T-cell (primary cell): ENCODE measurements at regions not wholly inside any gene's neighbourhood (a gene's known extent, or its start where the extent isn't known, plus 50 kb on each side); places are given as distances from the start of the nearest gene placed in this dataset.
"Not testable (repeated sequence)": the region's sequence is repeated elsewhere in the genome, so short reads cannot be mapped to it uniquely, and the experiment has no call there.

Source experiments
- ATAC-seq, 4 experiments: fragments of 200-7000 bp in 3 of 4; fragments of 150-1000 bp in 1 of 4; cut with Tn5 transposase; replicated peaks in 1 of 4; 1 replicate in 3 of 4; 2 replicates in 1 of 4; pipeline ENCODE4 v1.10.0; 2021; ENCODE audit warnings: moderate library complexity in 3 of 4, mild to moderate bottlenecking in 2 of 4, moderate number of reproducible peaks in 1 of 4
- CTCF ChIA-PET, 2 donors: fragments of 300-600 bp; sonication (Branson Sonifier 250); formaldehyde crosslinking; loops; one replicate each; lab custom pipeline; 2022; ENCODE audit warnings: antibody characterized with exemption in 2 of 2; lab: Charles Lee
- POLR2A ChIA-PET, 2 donors: fragments of 300-600 bp; sonication (Branson Sonifier 250); formaldehyde crosslinking; loops; one replicate each; lab custom pipeline; 2022; ENCODE audit warnings: antibody characterized with exemption in 2 of 2; lab: Charles Lee
- DNase-seq, 35 experiments: peaks; one replicate each; pipeline versions ENCODE4 v3.0.0 to v3.0.0-alpha.2; 2013 to 2023
- H3K27ac ChIP-seq: one replicate; pipeline ENCODE4 v1.5.1; 2013; ENCODE audit warnings: low read length
- H3K27me3 ChIP-seq, 2 experiments: replicated peaks in 1 of 2; 1 replicate in 1 of 2; 2 replicates in 1 of 2; pipeline versions ENCODE4 v1.6.1 to v1.7.0; 2013; ENCODE audit warnings: low read length in 1 of 2, mixed read lengths in 1 of 2; ENCODE audit not compliant: control insufficient read depth in 2 of 2, insufficient read depth in 2 of 2; ENCODE audit errors: extremely low read depth in 1 of 2
- H3K36me3 ChIP-seq, 2 donors: 1 replicate in 1 of 2; 2 replicates in 1 of 2; pipeline versions ENCODE4 v1.6.1 to v1.7.0; 2013; ENCODE audit warnings: low read length in 1 of 2; ENCODE audit not compliant: control insufficient read depth in 2 of 2, insufficient read depth in 1 of 2; ENCODE audit errors: extremely low read depth in 1 of 2
- H3K4me1 ChIP-seq, 2 experiments: 1 replicate in 1 of 2; 2 replicates in 1 of 2; pipeline versions ENCODE4 v1.6.1 to v1.7.0; 2013; ENCODE audit warnings: low read length in 2 of 2, mixed read lengths in 1 of 2; ENCODE audit not compliant: insufficient read depth in 2 of 2, control insufficient read depth in 1 of 2; ENCODE audit errors: extremely low read depth in 1 of 2
- H3K4me3 ChIP-seq, 2 donors: 1 replicate in 1 of 2; 2 replicates in 1 of 2; pipeline versions ENCODE4 v1.5.1 to v1.7.0; 2013; ENCODE audit warnings: mild to moderate bottlenecking in 2 of 2, low read length in 1 of 2, moderate library complexity in 1 of 2; ENCODE audit not compliant: control insufficient read depth in 1 of 2; ENCODE audit errors: extremely low read depth in 1 of 2
- H3K9me3 ChIP-seq: 2 replicates; pipeline ENCODE4 v1.7.0; 2013
- H3K27ac Mint-ChIP-seq, 2 donors: one replicate each; pipeline ENCODE4 v1.8.0; 2020 to 2021; ENCODE audit warnings: mild to moderate bottlenecking in 2 of 2, mixed read lengths in 2 of 2
- H3K27me3 Mint-ChIP-seq, 2 donors: one replicate each; pipeline ENCODE4 v1.8.0; 2021 to 2022; ENCODE audit warnings: mixed read lengths in 2 of 2
- H3K36me3 Mint-ChIP-seq: one replicate; pipeline ENCODE4 v1.8.0; 2021; ENCODE audit warnings: mixed read lengths
- H3K4me1 Mint-ChIP-seq, 3 donors: one replicate each; pipeline ENCODE4 v1.8.0; 2020 to 2022; ENCODE audit warnings: mixed read lengths in 3 of 3, mild to moderate bottlenecking in 1 of 3
- H3K4me3 Mint-ChIP-seq, 3 donors: one replicate each; pipeline ENCODE4 v1.8.0; 2020 to 2022; ENCODE audit warnings: mild to moderate bottlenecking in 3 of 3, mixed read lengths in 3 of 3, moderate library complexity in 3 of 3
- H3K9me3 Mint-ChIP-seq, 3 donors: one replicate each; pipeline ENCODE4 v1.8.0; 2020 to 2022; ENCODE audit warnings: mixed read lengths in 3 of 3
- WGBS: methylation state at CpG from one replicate; pipeline ENCODE4 v1.1.5; 2013; ENCODE audit warnings: missing lambda C conversion rate; ENCODE audit not compliant: insufficient coverage; 5-methylcytosine and 5-hydroxymethylcytosine counted together

DNA sequence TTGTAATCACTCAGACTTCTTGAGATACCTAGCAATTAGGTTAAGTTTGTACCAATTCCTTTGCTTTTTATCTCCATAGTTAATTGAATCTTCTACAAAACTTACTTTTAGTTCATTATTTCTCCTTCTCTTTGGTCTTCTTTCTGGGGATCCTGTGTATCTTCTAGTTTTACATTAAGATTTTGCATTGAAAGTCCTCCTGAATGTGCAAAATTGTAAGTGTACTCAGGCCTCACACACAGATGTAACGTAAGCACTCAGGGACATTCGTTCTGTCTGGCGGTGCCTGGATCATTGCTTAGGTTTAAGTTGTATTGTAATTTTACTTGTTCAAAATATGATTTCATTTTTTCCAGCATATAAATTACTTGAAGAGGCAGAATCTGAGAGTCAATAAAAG, 222.6 kb upstream of the CPHXL start:
- ChIA-PET CTCF (no interaction called here), POLR2A (no interaction called here)
- DNase-seq = no peak
- Histone ChIP-seq H3K9me3 (no peaks in the 10 kb centered on the region), H3K27me3 (no peaks in the 10 kb centered on the region), H3K4me1 (no peaks in the 10 kb centered on the region), H3K36me3 (no peaks in the 10 kb centered on the region), H3K4me3 (no peak overlapping the region), H3K27ac (no peak overlapping the region)
- H3K27ac Mint-ChIP-seq = no peak overlapping the region
- no CpG with 5 or more reads among the region's 3 CpGs for WGBS
- H3K9me3 Mint-ChIP-seq = no peaks in the 10 kb centered on the region
- no peak for ATAC-seq
- H3K36me3 Mint-ChIP-seq = no peaks in the 10 kb centered on the region
- no peak overlapping the region for H3K4me3 Mint-ChIP-seq
- H3K27me3 Mint-ChIP-seq = peaks cover 0 to 3% of the 10 kb centered on the region in 2 donors
- H3K4me1 Mint-ChIP-seq = no peaks in the 10 kb centered on the region

DNA sequence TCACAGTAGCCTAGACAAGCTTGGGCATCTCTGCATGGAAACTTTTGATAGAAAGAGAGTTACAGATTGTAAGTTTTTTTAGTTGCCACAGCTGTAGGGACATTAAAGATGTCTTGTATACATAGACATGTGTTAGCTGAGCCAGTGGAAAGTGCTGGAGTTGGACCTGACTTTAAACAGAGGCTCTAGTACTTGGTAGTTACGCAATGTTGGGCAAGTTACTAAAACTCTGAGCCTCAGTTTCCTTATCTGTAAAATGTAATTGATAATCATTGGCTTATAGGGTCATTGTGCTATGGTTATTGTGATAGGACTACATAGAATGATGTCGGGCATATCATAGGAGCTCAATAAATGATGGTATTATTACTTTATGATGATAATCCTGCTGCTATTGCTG, 225.8 kb upstream of the CPHXL start:
- no peak overlapping the region for H3K4me3 ChIP-seq
- ATAC-seq = no peak

DNA sequence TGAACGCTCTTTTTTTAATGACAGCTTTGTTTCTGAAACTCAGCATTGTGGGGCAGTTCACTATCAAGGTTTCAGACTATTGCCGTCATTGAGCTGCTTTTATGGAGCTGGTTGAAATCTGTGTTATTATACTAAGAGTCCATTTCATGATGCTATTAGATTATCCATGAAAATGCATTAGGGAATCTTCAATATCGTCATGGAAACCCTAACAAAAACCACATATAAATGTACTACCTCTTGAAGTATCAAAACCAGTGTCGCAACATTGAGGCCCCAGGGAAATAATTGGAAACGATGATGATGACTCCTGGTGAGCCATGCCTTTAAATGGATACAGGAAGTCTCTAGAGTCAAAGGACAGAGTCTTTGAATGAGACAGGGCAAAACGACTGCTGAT, 231.6 kb upstream of the CPHXL start:
- Mint-ChIP-seq H3K9me3 (no peaks in the 10 kb centered on the region), H3K4me1 (no peaks in the 10 kb centered on the region), H3K27me3 (no peaks in the 10 kb centered on the region), H3K4me3 (no peak overlapping the region), H3K27ac (no peak overlapping the region), H3K36me3 (no peaks in the 10 kb centered on the region)
- H3K9me3 ChIP-seq = no peaks in the 10 kb centered on the region
- H3K36me3 ChIP-seq = no peaks in the 10 kb centered on the region
- H3K27ac ChIP-seq = no peak overlapping the region
- ChIA-PET CTCF (no interaction called here), POLR2A (no interaction called here)
- H3K4me1 ChIP-seq = no peaks in the 10 kb centered on the region
- no peaks in the 10 kb centered on the region for H3K27me3 ChIP-seq
- WGBS = 80% methylated on average over 1 of the region's 6 CpGs
- H3K4me3 ChIP-seq = no peak overlapping the region
- DNase-seq (no peak), ATAC-seq (no peak)

More for the DNA sequence above, 225.8 kb upstream of the CPHXL start:
- Mint-ChIP-seq H3K4me3 (no peak overlapping the region), H3K36me3 (no peaks in the 10 kb centered on the region), H3K9me3 (no peaks in the 10 kb centered on the region), H3K27ac (no peak overlapping the region), H3K27me3 (peaks cover 0 to 3% of the 10 kb centered on the region in 2 donors), H3K4me1 (no peaks in the 10 kb centered on the region)
- no peak for DNase-seq
- POLR2A ChIA-PET = no interaction called here
- Histone ChIP-seq H3K27me3 (no peaks in the 10 kb centered on the region), H3K4me1 (no peaks in the 10 kb centered on the region), H3K36me3 (no peaks in the 10 kb centered on the region), H3K27ac (no peak overlapping the region), H3K9me3 (no peaks in the 10 kb centered on the region)
- CTCF ChIA-PET = no interaction called here
- 29% methylated on average over 1 of the region's 2 CpGs for WGBS

DNA sequence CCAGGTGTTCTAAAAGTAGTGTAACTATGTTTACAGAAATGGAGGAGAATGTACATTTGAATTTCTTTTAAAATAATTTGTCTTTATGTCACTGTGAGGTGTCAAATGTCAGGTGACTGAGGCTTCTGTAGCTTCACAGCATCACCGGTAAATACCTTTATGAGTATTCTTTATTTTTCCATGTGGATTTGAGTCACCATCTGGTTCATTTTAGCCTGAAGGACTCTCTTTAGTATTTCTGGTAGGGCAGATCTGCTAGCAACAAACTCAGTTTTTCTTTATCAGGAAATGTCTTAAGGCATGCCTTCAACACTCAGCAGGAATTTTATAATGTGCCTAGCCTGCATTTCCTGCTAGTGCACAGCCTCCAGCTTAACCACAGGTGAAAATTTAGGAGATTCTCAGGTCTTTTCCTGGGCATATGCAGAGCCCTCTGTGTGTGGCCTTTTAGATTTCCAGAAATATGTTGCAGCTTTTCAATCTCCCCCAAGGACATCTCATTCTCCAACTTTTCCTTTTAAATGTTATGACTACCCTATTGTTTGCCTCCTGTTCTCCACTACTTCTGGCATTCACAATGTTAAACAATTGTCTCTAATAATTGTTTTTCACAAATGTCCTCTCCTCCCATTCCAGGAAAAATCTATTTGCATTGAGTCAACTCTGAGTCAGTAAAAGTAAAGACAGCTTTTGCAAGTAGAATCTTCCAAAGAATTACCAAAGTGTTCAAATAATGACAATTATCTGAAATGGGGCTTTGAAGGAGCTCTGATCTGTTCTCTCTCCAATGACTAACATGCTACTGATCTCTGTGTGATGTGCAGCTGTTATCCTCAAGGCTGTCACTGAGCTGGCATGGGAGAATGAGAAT, 239.4 kb upstream of the CPHXL start:
- Histone ChIP-seq H3K27ac (no peak overlapping the region), H3K9me3 (no peaks in the 10 kb centered on the region), H3K4me1 (no peaks in the 10 kb centered on the region), H3K36me3 (no peaks in the 10 kb centered on the region), H3K27me3 (no peaks in the 10 kb centered on the region), H3K4me3 (no peak overlapping the region)
- H3K4me1 Mint-ChIP-seq = no peaks in the 10 kb centered on the region
- no peak overlapping the region for H3K27ac Mint-ChIP-seq
- WGBS = no CpG with 5 or more reads among the region's 1 CpG
- CTCF ChIA-PET = no interaction called here
- no peaks in the 10 kb centered on the region for H3K27me3 Mint-ChIP-seq
- no peaks in the 10 kb centered on the region for H3K36me3 Mint-ChIP-seq
- POLR2A ChIA-PET = no interaction called here
- H3K9me3 Mint-ChIP-seq = peaks cover 0 to 4% (median 0%) of the 10 kb centered on the region in 3 donors
- DNase-seq (no peak), ATAC-seq (no peak)
- H3K4me3 Mint-ChIP-seq = no peak overlapping the region

DNA sequence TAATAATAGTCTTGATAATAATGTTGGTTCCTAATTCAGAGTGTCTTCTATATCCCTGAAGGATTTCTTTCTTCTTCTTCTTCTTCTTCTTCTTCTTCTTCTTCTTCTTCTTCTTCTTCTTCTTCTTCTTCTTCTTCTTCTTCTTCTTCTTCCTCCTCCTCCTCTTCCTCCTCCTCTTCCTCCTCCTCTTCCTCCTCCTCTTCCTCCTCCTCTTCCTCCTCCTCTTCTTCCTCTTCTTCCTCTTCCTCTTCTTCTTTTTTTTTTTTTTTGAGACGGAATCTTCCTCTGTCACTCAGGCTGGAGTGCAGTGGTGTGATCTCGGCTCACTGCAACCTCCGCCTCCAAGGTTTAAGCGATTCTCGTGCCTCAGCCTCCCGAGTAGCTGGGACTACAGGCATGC, 242.8 kb upstream of the CPHXL start:
- POLR2A ChIA-PET, H3K9me3 ChIP-seq, H3K4me3 ChIP-seq: not testable (repeated sequence)

DNA sequence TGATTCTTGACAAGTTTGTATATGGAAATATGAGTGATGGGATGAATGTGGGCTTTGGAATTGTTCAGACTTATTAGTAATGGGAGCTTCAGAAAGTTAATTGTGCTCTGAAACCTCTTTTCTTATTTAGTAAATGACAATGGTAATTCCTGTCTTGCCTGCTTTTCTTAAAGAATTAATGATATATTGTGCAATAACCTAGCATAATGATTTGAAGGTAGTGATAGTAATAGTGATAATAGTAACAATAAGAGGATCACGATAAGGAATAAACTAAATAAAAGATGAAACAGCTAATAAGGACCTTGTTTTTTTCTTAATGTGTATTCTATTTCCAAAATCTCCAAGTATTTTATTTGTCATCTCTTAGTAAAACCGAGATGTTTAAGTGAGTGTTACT, 245.0 kb upstream of the CPHXL start:
- Histone ChIP-seq H3K27ac (no peak overlapping the region), H3K4me3 (no peak overlapping the region), H3K9me3 (no peaks in the 10 kb centered on the region), H3K36me3 (no peaks in the 10 kb centered on the region), H3K4me1 (no peaks in the 10 kb centered on the region), H3K27me3 (no peaks in the 10 kb centered on the region)
- Mint-ChIP-seq H3K27me3 (no peaks in the 10 kb centered on the region), H3K9me3 (peaks cover 0 to 4% (median 0%) of the 10 kb centered on the region in 3 donors), H3K36me3 (no peaks in the 10 kb centered on the region), H3K4me1 (no peaks in the 10 kb centered on the region), H3K27ac (no peak overlapping the region), H3K4me3 (no peak overlapping the region)
- CTCF ChIA-PET = no interaction called here
- DNase-seq (no peak), ATAC-seq (no peak)
- POLR2A ChIA-PET = no interaction called here
- WGBS = no CpG with 5 or more reads among the region's 2 CpGs

More for the DNA sequence above, 242.8 kb upstream of the CPHXL start:
- H3K36me3 Mint-ChIP-seq, H3K4me1 Mint-ChIP-seq, H3K27ac Mint-ChIP-seq, H3K9me3 Mint-ChIP-seq, H3K36me3 ChIP-seq, H3K4me3 Mint-ChIP-seq, H3K27ac ChIP-seq, CTCF ChIA-PET, ATAC-seq, H3K27me3 ChIP-seq, DNase-seq, H3K27me3 Mint-ChIP-seq, H3K4me1 ChIP-seq: not testable (repeated sequence)
- WGBS = 100% methylated on average over 4 of the region's 6 CpGs
